ENCODE measurements at regions not wholly inside any gene's neighbourhood (a gene's known extent, or its start where the extent isn't known, plus 50 kb on each side); places are given as distances from the start of the nearest gene placed in this dataset.

DNA sequence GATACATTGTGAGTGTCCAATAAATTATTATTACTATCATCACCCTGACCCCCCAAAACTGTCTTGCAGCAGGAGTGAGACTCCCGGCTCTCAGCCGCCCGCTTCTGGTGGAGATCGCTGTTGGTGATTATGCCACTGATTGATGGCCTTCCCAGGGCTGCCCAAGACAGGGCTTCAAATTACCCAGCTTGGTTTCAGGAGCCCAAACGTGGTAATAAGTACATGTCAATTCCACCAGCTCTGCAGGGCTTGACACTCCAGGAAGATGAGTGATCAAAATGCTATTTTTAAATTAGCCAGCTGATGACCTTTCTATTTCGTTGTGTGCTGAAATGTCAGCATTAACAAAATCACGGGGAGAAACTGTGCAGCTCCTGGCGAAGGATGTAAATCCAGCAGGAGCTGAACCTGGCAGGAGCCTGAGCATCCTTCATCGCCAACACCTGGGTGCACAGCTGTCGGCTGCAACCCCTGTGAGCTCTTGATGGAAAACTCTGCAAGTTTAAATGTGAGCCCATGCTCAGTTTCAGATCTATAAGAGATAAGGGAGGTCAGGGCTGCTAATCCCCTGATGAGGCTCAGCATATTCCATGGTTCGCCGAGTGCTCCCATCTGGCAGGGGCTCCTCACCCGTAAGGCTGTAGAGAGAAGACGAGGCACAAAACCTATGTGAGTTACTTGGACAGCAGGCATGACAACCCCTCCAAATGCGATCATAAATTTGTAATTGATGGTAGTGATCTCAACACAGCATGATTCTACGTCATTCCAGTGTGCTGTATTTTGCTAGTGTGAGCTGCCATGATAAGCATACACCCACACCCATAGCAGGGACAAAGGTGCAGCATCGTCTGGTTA, 446.3 kb downstream of the TCERG1L start:
- TF ChIP-seq CTCF (IDR thresholded peaks at IDR 0.05) (no peak), POLR2A (IDR thresholded peaks at IDR 0.05) (no peak), POLR2AphosphoS5 (IDR thresholded peaks at IDR 0.05) (no peak)
